Renal pelvis (tissue), 1 donor: ENCODE measurements at regions not wholly inside any gene's neighbourhood (a gene's known extent, or its start where the extent isn't known, plus 50 kb on each side); places are given as distances from the start of the nearest gene placed in this dataset.

ENCODE experiments used
- DNase-seq: peaks from one replicate; pipeline ENCODE4 v3.0.0-alpha.2; 2013

- no peak for DNase-seq
Measured at GRCh38 chr3:10555263-10555662, 49.9 kb upstream of the ATP2B2 start.

DNA sequence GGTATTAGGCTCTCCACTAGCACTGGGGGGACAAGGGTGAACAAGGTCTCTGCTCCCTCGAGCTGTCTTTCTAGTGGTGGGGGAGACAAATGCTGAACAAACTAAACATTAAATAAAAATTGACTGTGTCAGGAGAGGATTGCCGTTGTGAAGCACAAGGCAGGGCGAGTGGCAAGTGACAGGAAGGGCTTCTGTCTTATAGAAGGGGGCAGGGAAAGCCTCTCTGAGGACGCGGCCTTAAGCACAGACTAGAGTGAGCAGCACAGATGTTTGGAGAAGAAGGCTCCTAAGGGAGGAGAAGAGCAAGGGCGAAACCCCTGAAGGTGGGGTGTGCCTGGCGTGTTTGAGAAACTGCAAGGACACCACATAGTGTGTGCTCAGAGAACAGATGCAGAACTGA, 50.9 kb upstream of the ATP2B2 start:
- no peak for DNase-seq

DNA sequence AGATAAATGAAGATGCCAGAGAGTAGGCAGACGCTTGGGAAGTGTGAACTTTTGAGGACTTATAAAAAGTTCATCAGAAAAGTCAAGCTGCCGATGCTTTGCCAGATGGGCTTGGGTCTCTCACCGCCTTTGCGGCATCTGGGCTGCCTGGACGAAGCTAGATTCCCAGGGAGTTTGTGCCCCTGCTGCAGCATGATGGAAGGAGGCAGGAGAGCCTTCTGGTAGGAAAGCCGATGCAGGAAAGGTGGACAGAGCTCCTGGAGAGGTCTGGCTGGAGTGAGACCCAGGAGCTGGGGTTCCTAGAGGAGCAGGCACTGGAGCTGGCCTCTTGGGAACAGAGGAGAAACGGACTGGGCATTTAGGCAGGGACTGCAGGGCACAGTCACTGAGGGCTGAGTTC, 51.9 kb upstream of the ATP2B2 start:
- DNase-seq = no peak

GRCh38 chr3:10557781-10558373, 52.5 kb upstream of the ATP2B2 start:
- no peak for DNase-seq

DNA sequence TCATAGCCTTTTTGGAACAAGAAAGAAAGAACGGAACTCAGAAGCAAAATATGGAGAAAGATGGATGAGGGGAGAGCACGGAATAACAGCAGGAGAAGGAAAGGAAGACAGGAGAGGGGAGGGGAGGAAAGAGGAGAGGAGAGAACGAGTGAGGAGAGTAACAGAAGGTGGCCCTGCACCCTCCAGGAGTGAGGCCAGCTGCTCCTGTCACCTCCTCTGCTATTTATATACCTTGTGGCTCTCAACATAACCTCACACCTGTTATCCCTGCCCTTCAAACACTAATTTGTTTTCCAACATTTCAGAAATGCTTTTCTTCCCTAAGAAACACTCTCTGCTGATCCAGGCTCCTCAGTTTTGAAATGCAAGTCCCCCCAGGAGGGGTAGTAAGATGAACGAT, 53.4 kb upstream of the ATP2B2 start:
- no peak for DNase-seq

GRCh38 chr3:10560060-10560861, 54.9 kb upstream of the ATP2B2 start:
- DNase-seq = no peak

DNA sequence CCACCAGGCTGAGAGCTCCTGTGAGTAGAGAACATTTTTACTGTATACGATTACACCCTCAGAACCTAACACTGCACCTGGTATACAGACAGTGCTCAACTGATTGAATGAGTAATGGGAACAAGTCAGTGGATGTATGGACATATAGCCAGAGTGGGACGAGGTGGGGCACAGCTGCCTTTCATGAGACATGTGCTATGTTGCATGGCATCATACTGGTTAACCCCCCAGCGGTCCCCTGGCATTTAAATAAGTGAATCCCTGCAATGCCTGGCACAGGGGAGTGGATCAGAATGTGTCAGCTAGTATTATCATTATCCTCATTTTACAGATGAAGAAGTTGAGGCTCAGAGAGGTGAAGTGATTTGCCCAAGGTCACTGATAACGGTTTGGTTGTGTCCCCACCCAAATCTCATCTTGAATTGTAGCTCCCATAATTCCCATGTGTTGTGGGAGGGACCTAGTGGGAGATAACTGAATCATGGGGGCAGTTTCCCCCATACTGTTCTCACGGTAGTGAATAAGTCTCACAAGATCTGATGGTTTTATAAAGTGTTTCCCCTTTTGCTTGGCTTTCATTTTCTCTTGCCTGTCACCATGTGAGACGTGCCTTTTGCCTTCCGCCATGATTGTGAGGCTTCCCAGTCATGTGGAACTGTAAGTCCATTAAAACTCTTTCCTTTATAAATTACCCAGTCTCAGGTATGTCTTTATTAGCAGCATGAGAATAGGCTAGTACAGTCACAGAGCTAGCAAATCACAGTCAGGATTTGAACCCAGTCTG, 56.0 kb upstream of the ATP2B2 start:
- DNase-seq = no peak

DNA sequence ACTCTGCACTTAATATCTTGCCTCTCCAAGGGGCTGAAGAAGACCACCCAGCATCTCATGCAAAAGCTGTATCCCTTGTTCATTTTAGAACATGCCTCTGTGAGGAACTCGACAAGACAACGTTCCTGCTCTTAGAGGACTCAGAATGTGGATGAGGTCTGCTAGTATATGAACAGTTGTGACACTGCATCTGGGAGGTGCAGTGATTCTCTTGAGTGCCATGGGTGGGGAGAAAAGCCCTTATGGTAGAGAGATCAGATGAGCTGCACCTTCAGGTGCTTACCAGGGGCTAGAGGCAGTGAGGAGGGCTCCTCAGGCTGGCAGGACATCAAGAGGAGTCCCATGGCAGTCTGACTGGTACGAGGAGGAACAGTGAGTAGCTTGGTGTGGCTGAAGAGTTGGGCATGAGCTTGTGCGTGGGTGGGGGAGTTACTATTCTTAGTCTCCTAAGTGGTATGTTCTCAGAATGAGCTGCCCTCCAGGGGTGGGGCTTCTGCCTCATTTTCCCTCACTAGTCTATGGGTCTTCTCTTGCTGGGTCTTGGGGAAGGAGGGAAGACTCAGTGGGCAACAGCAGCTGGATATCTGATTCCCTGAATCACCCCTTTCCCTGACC, 56.7 kb upstream of the ATP2B2 start:
- DNase-seq = no peak

DNA sequence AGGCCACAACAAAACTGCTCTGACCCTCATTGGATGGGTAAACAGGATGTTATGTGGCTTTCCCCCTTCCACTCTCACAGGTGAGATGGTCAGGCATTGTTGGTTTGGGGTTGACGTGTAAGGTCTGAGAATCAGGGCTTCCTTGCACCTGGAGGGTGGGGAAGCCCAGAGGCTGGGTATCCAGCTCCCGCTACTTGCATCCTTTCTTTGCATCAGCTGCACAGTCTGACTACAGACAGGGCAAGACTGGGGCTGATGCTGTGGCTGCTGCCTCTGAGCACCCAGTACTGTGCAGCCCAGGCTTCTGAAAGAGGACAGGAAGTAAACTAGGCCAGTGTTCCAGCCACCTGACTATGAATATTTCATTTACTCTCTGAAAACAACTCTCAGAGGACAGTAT, 58.0 kb upstream of the ATP2B2 start:
- DNase-seq = no peak

DNA sequence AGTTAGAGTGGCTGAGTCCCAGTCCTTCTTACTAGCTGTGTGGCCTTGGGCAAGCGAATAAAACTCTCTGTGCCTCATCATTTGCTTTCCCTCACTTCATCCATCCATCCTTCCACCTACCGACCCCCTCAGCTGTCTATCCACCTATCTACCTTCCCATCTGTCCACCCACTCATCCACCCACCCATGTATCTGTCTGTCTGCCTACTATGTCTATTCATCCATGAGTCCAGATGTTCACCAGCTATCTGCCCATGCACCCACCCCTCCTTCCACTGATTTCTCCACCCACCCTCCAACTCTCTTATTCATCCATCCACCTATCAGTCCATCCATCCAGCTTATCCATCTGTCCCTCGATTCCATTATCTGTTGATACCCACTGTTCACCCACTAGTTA, 60.4 kb upstream of the ATP2B2 start:
- no peak for DNase-seq

GRCh38 chr3:10566451-10566850, 61.1 kb upstream of the ATP2B2 start:
- DNase-seq = no peak

GRCh38 chr3:10568549-10568948, 63.2 kb upstream of the ATP2B2 start:
- DNase-seq = no peak

- DNase-seq = no peak
Measured at GRCh38 chr3:10570196-10570946, 65.0 kb upstream of the ATP2B2 start.

- no peak for DNase-seq
Measured at GRCh38 chr3:10574101-10574620, 68.8 kb upstream of the ATP2B2 start.

DNA sequence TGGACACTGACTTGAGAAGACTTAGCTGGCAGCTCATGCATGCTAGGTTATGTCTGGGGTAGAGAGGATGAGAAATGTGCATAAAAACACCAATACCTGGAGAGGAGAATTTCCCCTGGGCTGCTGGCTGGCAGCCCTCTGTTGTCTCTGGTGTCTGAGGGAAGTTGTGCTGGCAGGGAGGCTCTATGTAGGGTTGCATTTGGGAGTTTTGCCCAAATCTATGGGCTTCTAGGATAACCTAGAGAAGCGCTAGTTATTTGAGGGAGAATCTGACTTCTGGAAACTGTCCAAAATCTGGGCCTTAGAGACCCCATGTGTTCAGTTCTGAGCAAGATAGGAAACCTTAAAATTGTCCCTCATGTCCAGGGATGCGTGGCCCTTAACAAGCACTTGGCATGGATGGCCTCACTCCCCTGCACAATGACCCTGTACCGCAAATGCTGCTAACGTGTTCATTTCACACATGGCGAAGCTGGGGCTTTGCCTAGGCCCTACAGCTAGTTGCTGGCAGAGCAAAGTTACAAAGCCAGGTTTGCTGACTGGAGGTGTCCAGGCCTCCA, 70.3 kb upstream of the ATP2B2 start:
- DNase-seq = no peak

GRCh38 chr3:10577486-10577885, 72.1 kb upstream of the ATP2B2 start:
- no peak for DNase-seq

- no peak for DNase-seq
Measured at GRCh38 chr3:10580426-10580825, 75.0 kb upstream of the ATP2B2 start.

GRCh38 chr3:10581251-10581650, 75.9 kb upstream of the ATP2B2 start:
- DNase-seq = no peak

- no peak for DNase-seq
Measured at GRCh38 chr3:10581716-10582115, 76.3 kb upstream of the ATP2B2 start.

- DNase-seq = no peak
Measured at GRCh38 chr3:10582733-10583132, 77.3 kb upstream of the ATP2B2 start.
